ENCODE measurements at regions not wholly inside any gene's neighbourhood (a gene's known extent, or its start where the extent isn't known, plus 50 kb on each side); places are given as distances from the start of the nearest gene placed in this dataset.

GRCh38 chr16:55115506-55115905 is 184.8 kb downstream of the IRX5 start:
- TF ChIP-seq POLR2A (IDR thresholded peaks at IDR 0.05; ENCODE audit: low read length) (no peak), GATA1 (IDR thresholded peaks at IDR 0.05; ENCODE audit: low read depth, low read length) (no peak)

All from erythroblast (primary cell).